Prostate gland (tissue), 2 donors: ENCODE measurements at regions not wholly inside any gene's neighbourhood (a gene's known extent, or its start where the extent isn't known, plus 50 kb on each side); places are given as distances from the start of the nearest gene placed in this dataset.

Experiments
- POLR2AphosphoS5 ChIP-seq: sonication (generic); formaldehyde crosslinking; IDR thresholded peaks from one replicate; pipeline ENCODE4 v1.6.1; 2017; ENCODE audit warnings: antibody characterized with exemption
- TF ChIP-seq, protein P1 (sequence below), 4 experiments: fragments of 200-600 bp in 2 of 4; fragments of 450-650 bp in 2 of 4; sonication (generic) in 2 of 4; IDR thresholded peaks; 1 replicate in 3 of 4; 2 replicates in 1 of 4; pipeline ENCODE4 v1.5.1; 2016 to 2019; ENCODE audit warnings: antibody characterized with exemption in 4 of 4, mild to moderate bottlenecking in 2 of 4, moderate library complexity in 2 of 4

DNA sequence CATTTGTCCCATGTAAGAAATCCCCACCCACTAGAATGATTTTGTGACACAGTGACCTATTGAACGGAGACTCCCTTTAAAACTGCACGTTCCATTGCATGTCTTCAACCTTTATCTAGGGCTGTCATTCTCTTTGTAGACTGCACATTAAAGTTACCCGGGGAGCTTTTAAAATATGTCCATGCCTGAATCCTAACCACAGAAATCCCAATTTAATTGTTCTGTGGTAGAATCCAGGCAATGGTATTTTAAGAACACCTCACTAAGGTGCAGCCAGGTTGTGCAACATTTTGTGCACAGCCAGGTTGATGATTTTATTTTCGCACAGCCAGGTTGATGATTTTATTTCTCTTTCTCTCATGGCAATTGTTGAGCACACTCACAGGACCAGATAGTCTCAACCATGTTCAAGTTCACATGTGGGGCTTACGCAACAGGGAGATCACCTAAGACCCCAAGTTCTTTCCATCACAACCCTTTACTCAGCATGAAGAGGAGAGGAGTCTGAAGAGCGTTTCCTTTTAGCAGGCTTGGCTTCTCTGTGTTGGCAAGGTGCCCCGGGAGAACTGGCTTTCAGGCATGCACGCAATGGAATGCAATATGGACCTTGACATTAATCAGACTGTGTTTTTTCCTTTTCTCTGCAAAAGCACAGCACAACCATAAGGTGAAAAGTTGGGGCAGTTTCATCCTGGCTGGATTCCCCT is 467.3 kb upstream of the ETAA1 start:
- TF ChIP-seq, protein P1, sequence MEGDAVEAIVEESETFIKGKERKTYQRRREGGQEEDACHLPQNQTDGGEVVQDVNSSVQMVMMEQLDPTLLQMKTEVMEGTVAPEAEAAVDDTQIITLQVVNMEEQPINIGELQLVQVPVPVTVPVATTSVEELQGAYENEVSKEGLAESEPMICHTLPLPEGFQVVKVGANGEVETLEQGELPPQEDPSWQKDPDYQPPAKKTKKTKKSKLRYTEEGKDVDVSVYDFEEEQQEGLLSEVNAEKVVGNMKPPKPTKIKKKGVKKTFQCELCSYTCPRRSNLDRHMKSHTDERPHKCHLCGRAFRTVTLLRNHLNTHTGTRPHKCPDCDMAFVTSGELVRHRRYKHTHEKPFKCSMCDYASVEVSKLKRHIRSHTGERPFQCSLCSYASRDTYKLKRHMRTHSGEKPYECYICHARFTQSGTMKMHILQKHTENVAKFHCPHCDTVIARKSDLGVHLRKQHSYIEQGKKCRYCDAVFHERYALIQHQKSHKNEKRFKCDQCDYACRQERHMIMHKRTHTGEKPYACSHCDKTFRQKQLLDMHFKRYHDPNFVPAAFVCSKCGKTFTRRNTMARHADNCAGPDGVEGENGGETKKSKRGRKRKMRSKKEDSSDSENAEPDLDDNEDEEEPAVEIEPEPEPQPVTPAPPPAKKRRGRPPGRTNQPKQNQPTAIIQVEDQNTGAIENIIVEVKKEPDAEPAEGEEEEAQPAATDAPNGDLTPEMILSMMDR (IDR thresholded peaks at IDR 0.05), result no peak
- peak; percentile 12 for TF ChIP-seq POLR2AphosphoS5
